CD4-positive, alpha-beta memory T cell (primary cell): ENCODE measurements at regions not wholly inside any gene's neighbourhood (a gene's known extent, or its start where the extent isn't known, plus 50 kb on each side); places are given as distances from the start of the nearest gene placed in this dataset.
"Not testable (repeated sequence)": the region's sequence is repeated elsewhere in the genome, so short reads cannot be mapped to it uniquely, and the experiment has no call there.

Experiments used
- CTCF ChIA-PET: fragments of 350-600 bp; sonication (Branson Sonifier 250); formaldehyde crosslinking; loops from one replicate; lab custom pipeline; 2021; ENCODE audit warnings: inconsistent platforms; ENCODE audit not compliant: partially characterized antibody; lab: Charles Lee
- POLR2A ChIA-PET: fragments of 350-600 bp; sonication (Branson Sonifier 250); formaldehyde crosslinking; loops from one replicate; lab custom pipeline; 2021; ENCODE audit not compliant: partially characterized antibody; lab: Charles Lee
- DNase-seq, 5 donors: peaks; one replicate each; pipeline versions ENCODE4 v3.0.0 to v3.0.0-alpha.2; 2020 to 2022; ENCODE audit warnings: mixed read lengths in 1 of 5
- H3K27ac ChIP-seq: one replicate; pipeline ENCODE4 v1.7.0; 2013; ENCODE audit warnings: low read depth, low read length
- H3K27me3 ChIP-seq: 2 replicates; pipeline ENCODE4 v1.7.0; 2013; ENCODE audit warnings: mild to moderate bottlenecking, low read length, moderate library complexity; ENCODE audit not compliant: insufficient read depth
- H3K36me3 ChIP-seq: 2 replicates; pipeline ENCODE4 v1.7.0; 2013; ENCODE audit warnings: mild to moderate bottlenecking, low read length, moderate library complexity; ENCODE audit not compliant: insufficient read depth
- H3K4me1 ChIP-seq: 2 replicates; pipeline ENCODE4 v1.7.0; 2013; ENCODE audit warnings: mild to moderate bottlenecking, low read length, moderate library complexity; ENCODE audit not compliant: insufficient read depth
- H3K4me3 ChIP-seq, 2 donors: one replicate each; pipeline ENCODE4 v1.7.0; 2013; ENCODE audit warnings: low read length in 2 of 2, mild to moderate bottlenecking in 1 of 2
- H3K9me3 ChIP-seq, 2 donors: one replicate each; pipeline ENCODE4 v1.7.0; 2013; ENCODE audit warnings: low read length in 2 of 2, control low read depth in 1 of 2; ENCODE audit not compliant: control insufficient read depth in 1 of 2
- H3K27ac Mint-ChIP-seq, 7 donors: one replicate each; pipeline ENCODE4 v1.8.0; 2020 to 2021; ENCODE audit warnings: mixed read lengths in 7 of 7, mild to moderate bottlenecking in 6 of 7, inconsistent platforms in 3 of 7, moderate library complexity in 3 of 7
- H3K27me3 Mint-ChIP-seq, 2 donors: one replicate each; pipeline ENCODE4 v1.8.0; 2020 to 2021; ENCODE audit warnings: mixed read lengths in 2 of 2
- H3K36me3 Mint-ChIP-seq, 2 donors: one replicate each; pipeline ENCODE4 v1.8.0; 2020 to 2021; ENCODE audit warnings: mixed read lengths in 2 of 2, inconsistent platforms in 1 of 2, mild to moderate bottlenecking in 1 of 2
- H3K4me1 Mint-ChIP-seq, 4 donors: one replicate each; pipeline ENCODE4 v1.8.0; 2020 to 2021; ENCODE audit warnings: mixed read lengths in 4 of 4, mild to moderate bottlenecking in 1 of 4
- H3K4me3 Mint-ChIP-seq, 8 donors: one replicate each; pipeline ENCODE4 v1.8.0; 2020 to 2021; ENCODE audit warnings: mixed read lengths in 8 of 8, mild to moderate bottlenecking in 7 of 8, moderate library complexity in 6 of 8, inconsistent platforms in 3 of 8
- H3K9me3 Mint-ChIP-seq, 8 donors: one replicate each; pipeline ENCODE4 v1.8.0; 2020 to 2021; ENCODE audit warnings: mixed read lengths in 8 of 8, mild to moderate bottlenecking in 5 of 8, inconsistent platforms in 3 of 8, moderate library complexity in 1 of 8
- intact Hi-C: fragments of 100-400 bp; cut with micrococcal nuclease; formaldehyde crosslinking; loops from one replicate; pipeline ENCODE4 v1.15.1; 2023

GRCh38 chr13:44668688-44669087 lies 92.6 kb upstream of the TSC22D1 start:
- intact Hi-C loops = no loop called here
- Mint-ChIP-seq H3K27me3 (peaks cover 9 to 10% of the 10 kb centered on the region in 2 donors), H3K9me3 (no peaks in the 10 kb centered on the region), H3K27ac (no peak overlapping the region), H3K4me3 (no peak overlapping the region), H3K4me1 (no peaks in the 10 kb centered on the region), H3K36me3 (no peaks in the 10 kb centered on the region)
- Histone ChIP-seq H3K4me3 (no peak overlapping the region), H3K36me3 (no peaks in the 10 kb centered on the region), H3K27ac (no peak overlapping the region), H3K9me3 (no peaks in the 10 kb centered on the region), H3K4me1 (no peaks in the 10 kb centered on the region), H3K27me3 (no peaks in the 10 kb centered on the region)
- ChIA-PET CTCF (no interaction called here), POLR2A (no interaction called here)
- no peak for DNase-seq

DNA sequence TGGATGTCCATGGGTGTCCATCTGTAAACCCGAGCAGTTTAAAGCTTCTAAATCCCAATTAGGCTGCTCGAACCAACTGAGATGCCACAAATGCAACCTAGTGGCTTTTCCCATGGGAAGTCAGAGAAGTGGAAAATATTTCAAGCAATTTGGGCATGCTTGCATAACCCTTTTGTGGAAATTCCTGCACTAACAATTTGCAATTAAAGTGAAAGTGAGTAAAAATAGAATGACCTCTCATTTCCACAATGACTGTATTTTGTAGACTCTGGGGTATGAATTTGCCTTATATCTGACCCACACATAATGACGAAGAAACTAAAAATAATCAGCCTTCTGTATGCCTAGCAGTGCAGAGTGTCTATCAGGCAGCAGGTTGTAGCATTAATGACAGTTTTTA lies 91.8 kb upstream of the TSC22D1 start:
- no peaks in the 10 kb centered on the region for H3K4me1 Mint-ChIP-seq
- DNase-seq = no peak

GRCh38 chr13:44666538-44666937 lies 90.4 kb upstream of the TSC22D1 start:
- H3K36me3 Mint-ChIP-seq, H3K9me3 Mint-ChIP-seq, POLR2A ChIA-PET, H3K27ac Mint-ChIP-seq, H3K4me1 ChIP-seq, intact Hi-C loops, H3K4me1 Mint-ChIP-seq, CTCF ChIA-PET, H3K27me3 ChIP-seq, DNase-seq, H3K36me3 ChIP-seq, H3K27ac ChIP-seq, H3K9me3 ChIP-seq, H3K4me3 ChIP-seq, H3K4me3 Mint-ChIP-seq: not testable (repeated sequence)
- peaks cover 11 to 18% of the 10 kb centered on the region in 2 donors for H3K27me3 Mint-ChIP-seq

More for the DNA sequence above, 91.8 kb upstream of the TSC22D1 start:
- Histone ChIP-seq H3K9me3 (no peaks in the 10 kb centered on the region), H3K27me3 (no peaks in the 10 kb centered on the region), H3K27ac (no peak overlapping the region), H3K4me3 (no peak overlapping the region), H3K36me3 (no peaks in the 10 kb centered on the region), H3K4me1 (no peaks in the 10 kb centered on the region)
- CTCF ChIA-PET = no interaction called here
- intact Hi-C loops = no loop called here
- Mint-ChIP-seq H3K36me3 (no peaks in the 10 kb centered on the region), H3K27me3 (peaks cover 10 to 13% of the 10 kb centered on the region in 2 donors), H3K4me3 (no peak overlapping the region), H3K27ac (no peak overlapping the region), H3K9me3 (no peaks in the 10 kb centered on the region)
- POLR2A ChIA-PET = no interaction called here

- ChIA-PET CTCF (no interaction called here), POLR2A (no interaction called here)
- H3K27ac ChIP-seq = no peak overlapping the region
- no peaks in the 10 kb centered on the region for H3K9me3 Mint-ChIP-seq
- no peaks in the 10 kb centered on the region for H3K36me3 ChIP-seq
- H3K4me1 ChIP-seq = no peaks in the 10 kb centered on the region
- no peak overlapping the region for H3K27ac Mint-ChIP-seq
- H3K27me3 ChIP-seq = no peaks in the 10 kb centered on the region
- H3K4me3 Mint-ChIP-seq = no peak overlapping the region
- H3K4me1 Mint-ChIP-seq = no peaks in the 10 kb centered on the region
- intact Hi-C loops = no loop called here
- no peaks in the 10 kb centered on the region for H3K36me3 Mint-ChIP-seq
- H3K4me3 ChIP-seq = no peak overlapping the region
- H3K9me3 ChIP-seq = no peaks in the 10 kb centered on the region
- peaks cover 16 to 23% of the 10 kb centered on the region in 2 donors for H3K27me3 Mint-ChIP-seq
- DNase-seq = no peak
Measured at GRCh38 chr13:44664308-44664707, 88.2 kb upstream of the TSC22D1 start.

DNA sequence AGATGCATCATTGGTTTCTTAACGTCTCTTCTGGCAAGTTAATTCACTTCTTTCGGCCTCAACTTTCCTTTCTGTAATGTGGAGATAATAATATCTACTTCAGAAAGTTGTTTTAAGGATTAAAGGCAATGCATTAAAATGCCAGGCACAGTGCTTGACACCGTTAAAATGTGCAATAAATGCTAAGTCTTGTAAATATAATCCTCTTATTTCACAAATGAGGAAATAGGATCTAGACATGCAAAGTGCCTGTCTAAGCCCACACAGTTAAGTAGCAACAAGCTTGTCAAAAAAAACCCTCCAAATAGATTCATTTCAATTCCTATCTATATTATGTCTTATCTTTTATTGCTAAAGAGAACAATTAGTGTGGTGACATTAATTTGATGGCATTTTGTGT lies 86.4 kb upstream of the TSC22D1 start:
- Histone ChIP-seq H3K36me3 (no peaks in the 10 kb centered on the region), H3K4me3 (no peak overlapping the region), H3K27ac (no peak overlapping the region), H3K4me1 (no peaks in the 10 kb centered on the region), H3K9me3 (no peaks in the 10 kb centered on the region), H3K27me3 (no peaks in the 10 kb centered on the region)
- intact Hi-C loops = no loop called here
- POLR2A ChIA-PET = no interaction called here
- Mint-ChIP-seq H3K9me3 (no peaks in the 10 kb centered on the region), H3K4me3 (no peak overlapping the region), H3K36me3 (no peaks in the 10 kb centered on the region), H3K27me3 (peaks cover 16 to 23% of the 10 kb centered on the region in 2 donors), H3K4me1 (no peaks in the 10 kb centered on the region), H3K27ac (no peak overlapping the region)
- CTCF ChIA-PET = no interaction called here
- DNase-seq = no peak

DNA sequence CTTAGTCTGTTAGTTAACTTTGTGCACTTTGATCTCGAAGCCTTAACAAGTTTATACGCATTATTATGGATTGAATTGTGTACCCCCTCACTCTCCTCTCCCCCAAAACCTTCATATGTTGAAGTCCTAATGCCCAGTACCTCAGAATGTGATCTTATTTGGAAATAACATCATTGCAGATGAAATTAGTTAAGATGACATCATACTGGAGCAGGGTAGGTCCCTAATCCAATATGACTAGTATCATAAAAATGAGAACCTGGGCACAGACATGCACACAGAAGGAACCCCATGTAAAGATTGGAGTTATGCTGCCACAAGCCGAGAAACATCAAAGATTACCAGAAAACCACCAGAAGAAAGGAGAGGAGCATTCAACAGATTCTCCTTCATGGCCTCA lies 85.8 kb upstream of the TSC22D1 start:
- ChIA-PET CTCF (no interaction called here), POLR2A (no interaction called here)
- Mint-ChIP-seq H3K27me3 (peaks cover 16 to 21% of the 10 kb centered on the region in 2 donors), H3K4me1 (no peaks in the 10 kb centered on the region), H3K27ac (no peak overlapping the region), H3K36me3 (no peaks in the 10 kb centered on the region), H3K9me3 (no peaks in the 10 kb centered on the region), H3K4me3 (no peak overlapping the region)
- H3K27me3 ChIP-seq = no peaks in the 10 kb centered on the region
- no peak overlapping the region for H3K27ac ChIP-seq
- no peaks in the 10 kb centered on the region for H3K9me3 ChIP-seq
- H3K36me3 ChIP-seq = no peaks in the 10 kb centered on the region
- no peaks in the 10 kb centered on the region for H3K4me1 ChIP-seq
- intact Hi-C loops = no loop called here
- no peak overlapping the region for H3K4me3 ChIP-seq
- DNase-seq = no peak

DNA sequence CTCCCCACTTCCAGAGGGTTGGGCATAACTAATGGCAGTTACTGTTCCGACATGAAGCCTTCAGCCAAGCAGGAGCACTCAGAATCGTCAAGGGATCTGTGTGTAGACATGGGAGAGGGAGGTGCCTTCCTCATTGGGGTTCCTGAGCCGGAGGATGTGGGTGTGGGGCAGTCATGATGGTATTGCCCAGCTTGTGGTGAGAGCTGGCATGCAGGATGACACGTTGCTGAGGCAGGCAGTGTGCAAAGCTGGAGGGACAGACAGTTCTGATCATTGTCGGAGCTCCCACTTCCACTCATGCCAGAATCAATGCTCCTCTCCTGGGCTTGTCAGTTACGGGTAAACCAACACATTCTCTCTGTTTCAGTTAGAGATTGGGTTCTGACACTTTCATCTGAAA lies 83.9 kb upstream of the TSC22D1 start:
- no peaks in the 10 kb centered on the region for H3K36me3 ChIP-seq
- intact Hi-C loops = no loop called here
- no peak overlapping the region for H3K4me3 ChIP-seq
- H3K4me1 ChIP-seq = no peaks in the 10 kb centered on the region
- ChIA-PET CTCF (no interaction called here), POLR2A (no interaction called here)
- Mint-ChIP-seq H3K9me3 (no peaks in the 10 kb centered on the region), H3K4me3 (no peak overlapping the region), H3K4me1 (no peaks in the 10 kb centered on the region), H3K27ac (no peak overlapping the region), H3K27me3 (peaks cover 11 to 19% of the 10 kb centered on the region in 2 donors), H3K36me3 (no peaks in the 10 kb centered on the region)
- no peak overlapping the region for H3K27ac ChIP-seq
- no peaks in the 10 kb centered on the region for H3K9me3 ChIP-seq
- no peaks in the 10 kb centered on the region for H3K27me3 ChIP-seq
- DNase-seq = no peak
